OCI-M1 (cell line): ENCODE measurements at regions not wholly inside any gene's neighbourhood (a gene's known extent, or its start where the extent isn't known, plus 50 kb on each side); places are given as distances from the start of the nearest gene placed in this dataset.

Experiments used
- DNase-seq: peaks from one replicate; lab custom pipeline; 2025; lab: John Stamatoyannopoulos, UW

GRCh38 chr5:52674815-52675545 is 112.7 kb upstream of the ITGA1 start:
- no peak for DNase-seq

GRCh38 chr5:52682492-52682891 is 105.2 kb upstream of the ITGA1 start:
- no peak for DNase-seq

GRCh38 chr5:52684051-52684450 is 103.7 kb upstream of the ITGA1 start:
- DNase-seq, result no peak

DNA sequence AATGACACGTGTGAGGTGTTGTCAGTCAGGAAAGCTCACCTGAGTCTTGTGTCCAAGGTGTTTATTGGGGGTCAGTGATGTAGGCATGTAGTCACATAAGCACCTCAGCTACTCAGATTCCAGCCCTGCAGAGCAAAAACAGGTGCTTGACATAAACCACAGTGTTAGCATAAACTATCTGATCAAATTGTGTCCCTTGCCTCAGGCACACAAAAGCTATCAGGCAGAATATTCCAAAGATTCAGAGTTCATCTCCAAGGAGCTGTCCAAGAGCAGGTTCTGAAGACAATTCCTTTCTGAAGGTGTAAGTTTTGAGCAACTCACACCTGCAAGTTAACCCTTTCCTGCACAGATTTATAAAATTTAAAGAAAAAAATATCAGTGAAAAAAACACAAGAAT is 102.2 kb upstream of the ITGA1 start:
- DNase-seq, result no peak

DNA sequence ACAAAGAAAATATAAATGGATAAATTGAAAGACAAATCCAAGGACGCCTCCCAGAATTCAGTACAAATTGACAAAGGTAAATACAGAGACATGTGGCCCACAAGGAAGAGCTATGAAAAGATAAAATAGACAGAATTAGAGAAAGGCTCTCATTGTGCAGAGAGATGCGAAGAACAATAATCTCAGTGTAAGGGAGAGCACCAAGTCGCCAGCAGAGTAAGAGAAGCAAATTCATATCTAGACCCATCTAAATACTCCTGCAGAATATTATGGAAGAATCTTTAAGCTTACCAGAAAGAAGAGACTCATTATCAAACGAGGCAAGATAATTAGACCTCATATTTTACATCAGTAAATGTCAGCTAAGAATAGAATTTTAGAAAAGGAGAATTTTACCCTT is 101.7 kb upstream of the ITGA1 start:
- no peak for DNase-seq

- DNase-seq, result no peak
These were observed 97.4 kb upstream of the ITGA1 start for GRCh38 chr5:52690236-52690768.

DNA sequence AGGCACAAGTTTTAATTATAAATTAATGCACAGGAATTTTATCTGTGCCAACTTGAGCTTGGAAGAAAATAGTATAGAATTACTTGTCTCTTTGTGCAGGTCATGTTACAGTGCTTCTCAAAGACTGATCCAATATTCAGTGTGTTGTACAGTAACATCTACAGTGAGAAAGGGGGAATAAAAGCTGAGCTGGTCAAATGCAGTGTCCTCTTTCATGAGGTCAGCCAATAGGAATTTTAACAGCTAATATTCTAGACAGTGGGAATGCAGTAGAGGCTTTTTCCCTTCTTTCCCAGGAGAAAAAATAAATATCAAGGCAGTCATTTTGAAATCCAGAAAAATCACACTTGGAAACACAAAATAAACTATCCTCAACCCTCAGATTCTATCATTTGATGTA is 95.7 kb upstream of the ITGA1 start:
- no peak for DNase-seq

DNA sequence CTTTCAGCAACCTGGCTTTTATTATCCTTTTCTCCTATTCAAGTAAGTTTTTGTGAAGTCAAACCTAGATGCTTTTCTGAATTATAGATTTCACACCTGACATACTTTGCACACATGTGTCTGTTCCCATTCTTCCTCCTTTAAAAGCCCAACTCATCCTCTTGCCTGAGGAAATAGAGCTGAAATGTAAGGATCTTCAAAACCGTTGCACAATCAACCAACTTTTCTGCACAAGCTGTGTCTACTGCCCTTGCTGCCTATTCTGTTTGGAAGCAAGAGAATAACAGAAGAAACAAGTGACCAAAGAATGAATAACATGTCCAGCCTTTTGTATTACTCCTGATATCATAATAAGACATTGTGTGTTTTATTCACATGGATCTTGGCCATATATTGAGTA is 95.1 kb upstream of the ITGA1 start:
- no peak for DNase-seq

DNA sequence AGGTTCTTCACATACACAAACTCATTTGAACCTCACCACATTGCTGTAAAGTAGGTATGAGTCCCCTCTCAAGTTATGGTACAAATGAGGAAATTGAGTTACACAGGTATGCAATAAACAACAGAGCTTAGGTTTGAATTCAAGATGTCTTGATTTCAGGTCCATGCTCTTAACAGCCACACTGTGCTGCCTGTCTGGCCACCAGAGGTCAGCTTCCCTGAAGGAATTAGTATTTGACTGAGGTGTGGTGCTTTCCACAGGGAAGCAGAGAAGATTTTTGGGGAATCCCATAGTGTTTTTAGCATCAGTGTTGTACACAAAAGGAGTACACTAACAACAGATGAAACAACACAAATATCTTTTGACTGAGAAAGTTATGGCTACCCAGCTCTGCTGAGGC is 94.4 kb upstream of the ITGA1 start:
- DNase-seq, result peak; percentile 29

GRCh38 chr5:52693836-52694235 is 93.9 kb upstream of the ITGA1 start:
- DNase-seq, result no peak

DNA sequence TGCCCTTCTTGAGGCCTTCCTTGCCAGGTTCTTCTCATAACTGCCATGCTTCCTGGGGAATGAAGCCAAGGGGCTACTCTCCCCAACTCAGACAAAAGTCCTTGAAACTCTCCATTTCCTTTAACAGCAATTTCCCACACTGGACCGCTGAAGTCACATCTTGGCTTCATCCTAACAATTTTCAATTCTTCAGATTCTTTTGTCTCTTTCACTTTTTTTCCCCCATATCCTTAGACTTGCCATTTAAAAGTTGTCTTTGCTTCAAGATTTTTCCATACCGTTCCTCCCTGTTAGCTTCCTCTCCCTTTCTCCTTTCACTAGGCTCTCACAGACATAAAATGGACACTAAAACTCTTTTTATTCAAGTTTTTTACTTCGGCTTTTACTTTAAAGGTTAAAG is 93.1 kb upstream of the ITGA1 start:
- no peak for DNase-seq

GRCh38 chr5:52702877-52703276 is 84.8 kb upstream of the ITGA1 start:
- DNase-seq, result no peak

GRCh38 chr5:52703321-52703720 is 84.4 kb upstream of the ITGA1 start:
- peak; percentile 13 for DNase-seq

DNA sequence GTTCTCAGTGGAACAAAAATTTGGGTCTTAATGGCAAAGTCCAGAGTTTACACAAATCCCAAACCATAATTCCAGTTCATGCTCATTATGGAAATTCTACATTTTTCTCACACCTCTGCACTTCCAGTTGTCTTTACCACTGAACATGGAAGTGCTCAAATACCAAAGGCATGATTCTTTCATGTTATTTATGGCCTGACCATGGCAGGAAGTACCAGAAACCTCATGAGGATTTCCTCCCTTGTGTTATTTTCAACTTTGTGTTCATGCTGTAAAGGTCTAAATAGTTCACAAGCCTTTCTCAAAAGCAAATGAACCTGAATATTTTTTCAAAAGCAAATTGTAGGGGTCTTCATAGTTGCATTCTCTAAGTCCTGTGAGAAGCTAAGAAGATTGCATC is 82.0 kb upstream of the ITGA1 start:
- no peak for DNase-seq

DNA sequence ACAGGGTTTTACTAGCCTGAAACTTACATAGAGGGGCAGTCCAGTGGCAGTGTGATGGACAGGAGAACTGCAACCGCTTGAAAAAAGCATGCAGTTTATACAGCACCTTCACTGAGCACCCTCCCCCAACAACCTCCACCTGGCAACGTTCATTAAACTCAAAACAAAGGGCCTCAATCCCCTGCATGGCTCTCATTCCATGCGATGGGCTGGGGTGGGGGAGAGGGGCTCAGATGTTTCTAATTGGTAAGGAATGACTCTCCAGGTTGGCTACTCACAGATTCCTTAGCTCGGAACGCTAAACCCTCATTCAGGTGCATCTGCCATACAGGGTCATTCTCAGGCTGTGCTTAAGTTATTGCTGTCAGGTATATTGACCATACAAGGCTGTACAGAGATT is 80.9 kb upstream of the ITGA1 start:
- DNase-seq, result no peak

- DNase-seq, result no peak
These were observed 80.1 kb upstream of the ITGA1 start for GRCh38 chr5:52707616-52708015.

DNA sequence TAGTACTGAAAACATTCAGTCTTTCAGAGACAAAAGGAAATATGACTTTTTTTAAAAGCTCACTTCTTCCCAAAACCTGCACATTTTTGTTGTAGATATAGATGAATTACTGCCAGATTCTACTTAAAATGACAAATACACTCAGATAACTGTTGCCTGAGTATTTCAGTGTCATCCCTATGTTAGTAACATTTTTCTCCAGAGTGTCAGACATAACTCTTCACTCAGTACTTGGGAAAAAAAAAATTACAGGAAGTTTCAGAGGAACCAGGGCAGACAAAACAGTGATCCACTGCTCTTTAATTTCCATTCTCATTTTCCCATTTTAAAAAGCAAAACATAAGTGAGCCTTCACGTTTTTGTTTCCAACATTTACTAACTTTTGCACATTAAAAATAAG is 79.3 kb upstream of the ITGA1 start:
- DNase-seq, result no peak

DNA sequence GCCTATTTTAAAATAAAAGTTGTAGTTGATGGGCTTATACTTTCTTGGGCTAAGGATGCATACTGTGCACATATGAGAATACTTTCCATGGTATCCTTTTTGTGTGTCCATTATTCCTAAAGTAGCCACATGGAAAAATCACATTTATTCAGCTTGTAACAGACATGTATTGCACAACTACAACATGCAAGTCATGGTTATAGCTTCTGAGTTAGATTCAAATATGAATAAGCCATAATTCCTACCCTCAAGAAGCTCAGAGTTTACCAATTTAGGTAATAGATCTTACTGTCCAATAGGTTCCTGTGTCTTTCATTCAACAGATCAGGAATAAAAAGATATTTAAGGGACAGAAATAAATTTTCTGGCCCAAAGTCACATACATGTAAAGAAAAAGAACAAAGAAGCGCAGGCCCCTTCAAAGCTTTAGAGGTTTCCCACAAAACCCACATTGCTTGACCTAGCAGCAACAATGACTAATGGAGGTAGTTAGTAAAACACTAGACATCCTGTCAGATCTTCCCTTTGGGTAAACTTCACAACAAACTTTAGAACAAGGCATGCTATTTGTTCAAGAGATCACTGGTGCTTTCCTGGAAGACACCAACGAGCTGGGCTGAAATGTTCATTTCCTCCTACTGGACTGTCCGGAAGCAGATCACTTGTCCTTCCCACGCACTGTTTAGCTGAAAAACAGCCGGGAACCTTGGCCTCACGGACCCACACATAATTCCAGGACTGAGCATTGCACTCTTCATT is 78.4 kb upstream of the ITGA1 start:
- peak; percentile 55 for DNase-seq

DNA sequence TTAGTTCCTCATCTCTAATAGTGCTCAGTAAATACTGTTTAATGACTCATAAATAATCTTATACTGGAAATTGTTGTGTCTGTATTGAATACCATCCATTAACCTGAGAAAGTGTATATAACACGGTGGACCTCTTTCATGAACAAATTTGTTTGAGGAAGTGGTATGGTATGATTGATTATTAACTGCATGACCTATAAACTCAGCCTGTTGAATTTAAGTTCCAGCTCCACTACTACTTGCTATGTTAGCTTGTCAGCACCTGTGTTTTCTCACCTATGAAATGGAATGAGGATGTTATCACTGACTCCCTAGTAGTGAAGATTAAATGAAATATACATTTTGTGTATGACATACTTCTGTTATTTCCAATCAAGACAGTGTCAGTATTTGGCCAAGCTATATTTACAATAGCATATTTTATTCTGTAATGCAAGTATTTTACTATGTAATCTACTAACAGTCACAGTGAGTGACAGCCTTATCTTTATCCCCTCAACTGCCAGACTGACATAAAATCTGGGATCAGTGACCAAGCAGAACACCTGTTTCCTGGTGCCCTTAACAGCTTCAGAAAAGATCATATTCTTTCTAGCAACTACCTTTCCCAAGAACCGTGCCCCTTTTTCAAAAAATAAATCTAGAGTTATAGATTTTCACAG is 77.3 kb upstream of the ITGA1 start:
- no peak for DNase-seq

- no peak for DNase-seq
These were observed 76.6 kb upstream of the ITGA1 start for GRCh38 chr5:52710972-52711596.

- DNase-seq, result no peak
These were observed 75.4 kb upstream of the ITGA1 start for GRCh38 chr5:52712354-52712753.

GRCh38 chr5:52725065-52725746 is 62.5 kb upstream of the ITGA1 start:
- peak; percentile 26 for DNase-seq
